ENCODE measurements at regions not wholly inside any gene's neighbourhood (a gene's known extent, or its start where the extent isn't known, plus 50 kb on each side); places are given as distances from the start of the nearest gene placed in this dataset.

DNA sequence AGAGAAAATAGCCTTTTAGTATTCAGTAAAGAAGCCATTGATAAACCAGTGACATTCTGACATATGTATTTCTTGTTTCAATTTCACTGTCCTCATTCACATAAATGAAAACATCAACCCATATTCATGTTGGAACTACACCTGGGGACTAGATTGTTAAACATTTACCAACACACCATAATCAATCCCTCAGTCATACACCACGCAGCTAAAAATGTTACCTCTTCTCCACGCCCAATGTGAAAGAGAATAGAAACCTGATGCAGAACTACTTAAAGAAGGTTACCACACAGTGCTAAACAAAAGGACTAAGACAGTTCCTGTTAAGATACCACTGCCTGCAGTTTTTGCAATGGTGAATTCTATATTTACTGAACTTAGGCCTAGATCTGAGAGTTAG is 518.9 kb downstream of the PRELID2 start:
- TF ChIP-seq, protein P1, sequence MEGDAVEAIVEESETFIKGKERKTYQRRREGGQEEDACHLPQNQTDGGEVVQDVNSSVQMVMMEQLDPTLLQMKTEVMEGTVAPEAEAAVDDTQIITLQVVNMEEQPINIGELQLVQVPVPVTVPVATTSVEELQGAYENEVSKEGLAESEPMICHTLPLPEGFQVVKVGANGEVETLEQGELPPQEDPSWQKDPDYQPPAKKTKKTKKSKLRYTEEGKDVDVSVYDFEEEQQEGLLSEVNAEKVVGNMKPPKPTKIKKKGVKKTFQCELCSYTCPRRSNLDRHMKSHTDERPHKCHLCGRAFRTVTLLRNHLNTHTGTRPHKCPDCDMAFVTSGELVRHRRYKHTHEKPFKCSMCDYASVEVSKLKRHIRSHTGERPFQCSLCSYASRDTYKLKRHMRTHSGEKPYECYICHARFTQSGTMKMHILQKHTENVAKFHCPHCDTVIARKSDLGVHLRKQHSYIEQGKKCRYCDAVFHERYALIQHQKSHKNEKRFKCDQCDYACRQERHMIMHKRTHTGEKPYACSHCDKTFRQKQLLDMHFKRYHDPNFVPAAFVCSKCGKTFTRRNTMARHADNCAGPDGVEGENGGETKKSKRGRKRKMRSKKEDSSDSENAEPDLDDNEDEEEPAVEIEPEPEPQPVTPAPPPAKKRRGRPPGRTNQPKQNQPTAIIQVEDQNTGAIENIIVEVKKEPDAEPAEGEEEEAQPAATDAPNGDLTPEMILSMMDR (IDR thresholded peaks at IDR 0.05), result no peak
- intact Hi-C loops (cut with DNase I), result no loop called here
- Histone ChIP-seq H3K4me1 (no peaks in the 10 kb centered on the region), H3K9me3 (peaks cover 0 to 8% of the 10 kb centered on the region in 2 donors), H3K4me3 (no peak overlapping the region), H3K27ac (no peak overlapping the region), H3K27me3 (no peaks in the 10 kb centered on the region), H3K36me3 (no peaks in the 10 kb centered on the region)
- DNase-seq (no peak), ATAC-seq (no peak)

GRCh38 chr5:145307866-145308382 is 527.2 kb downstream of the PRELID2 start:
- intact Hi-C loops (cut with DNase I), result no loop called here
- no peaks in the 10 kb centered on the region for H3K4me1 ChIP-seq
- no peak overlapping the region for H3K27ac ChIP-seq
- no peaks in the 10 kb centered on the region for H3K27me3 ChIP-seq
- no peaks in the 10 kb centered on the region for H3K36me3 ChIP-seq
- no peak for DNase-seq
- H3K4me3 ChIP-seq, result no peak overlapping the region
- TF ChIP-seq, protein P1 (IDR thresholded peaks at IDR 0.05), result no peak
- no peaks in the 10 kb centered on the region for H3K9me3 ChIP-seq
- no peak for ATAC-seq

DNA sequence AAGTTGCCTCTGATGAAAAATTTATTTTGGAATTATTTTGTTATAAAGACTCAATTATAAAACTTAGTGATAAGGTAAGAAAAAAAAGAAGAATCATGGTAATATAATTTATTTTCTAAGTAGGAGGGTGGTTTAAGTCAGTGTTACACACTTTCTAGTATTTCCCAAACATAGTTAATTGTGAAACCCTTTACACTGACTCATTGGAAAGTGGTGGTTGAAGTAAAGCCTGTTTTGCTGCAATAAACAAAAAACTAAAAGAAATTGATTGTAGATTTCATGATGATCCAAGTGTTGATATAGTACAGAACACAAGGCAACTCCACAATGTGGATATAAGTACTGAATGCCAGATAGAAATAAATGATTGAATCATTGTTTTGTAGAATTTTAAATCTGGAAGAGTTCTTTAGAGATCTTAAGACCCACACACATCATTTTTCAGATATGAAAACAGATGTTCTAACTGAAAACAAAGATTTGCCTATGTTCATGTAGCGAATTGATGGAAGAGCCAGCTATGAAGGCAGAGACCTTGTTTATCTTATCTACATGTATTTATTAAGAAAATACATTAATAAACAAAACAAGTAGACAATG is 539.8 kb downstream of the PRELID2 start:
- H3K27me3 ChIP-seq, result no peaks in the 10 kb centered on the region
- TF ChIP-seq, protein P1 (IDR thresholded peaks at IDR 0.05), result no peak
- peak in 1 of 4 donors; percentile 21 for DNase-seq
- no peak overlapping the region for H3K4me3 ChIP-seq
- no peaks in the 10 kb centered on the region for H3K4me1 ChIP-seq
- no peak for ATAC-seq
- H3K36me3 ChIP-seq, result no peaks in the 10 kb centered on the region
- intact Hi-C loops (cut with DNase I), result no loop called here
- peaks cover 0 to 4% of the 10 kb centered on the region in 2 donors for H3K9me3 ChIP-seq
- H3K27ac ChIP-seq, result no peak overlapping the region

DNA sequence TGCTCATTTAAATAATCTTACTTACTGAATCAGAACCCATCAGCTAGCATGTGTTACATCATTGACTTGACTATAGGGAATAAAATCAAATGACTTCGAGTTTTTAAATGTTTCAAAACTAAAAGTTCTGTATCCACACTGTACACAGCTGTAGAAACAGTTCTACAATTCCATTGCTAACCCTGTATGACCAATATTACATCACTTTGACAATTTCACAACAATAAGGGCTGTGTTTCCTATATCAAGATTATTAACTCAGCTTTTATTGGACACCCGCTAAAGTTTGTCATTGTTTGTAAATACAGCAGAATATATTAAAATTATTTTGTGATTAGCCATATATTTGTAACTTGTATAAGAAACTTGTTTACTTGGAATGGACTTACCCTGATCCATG is 540.8 kb downstream of the PRELID2 start:
- no peak for ATAC-seq
- intact Hi-C loops (cut with DNase I), result no loop called here

DNA sequence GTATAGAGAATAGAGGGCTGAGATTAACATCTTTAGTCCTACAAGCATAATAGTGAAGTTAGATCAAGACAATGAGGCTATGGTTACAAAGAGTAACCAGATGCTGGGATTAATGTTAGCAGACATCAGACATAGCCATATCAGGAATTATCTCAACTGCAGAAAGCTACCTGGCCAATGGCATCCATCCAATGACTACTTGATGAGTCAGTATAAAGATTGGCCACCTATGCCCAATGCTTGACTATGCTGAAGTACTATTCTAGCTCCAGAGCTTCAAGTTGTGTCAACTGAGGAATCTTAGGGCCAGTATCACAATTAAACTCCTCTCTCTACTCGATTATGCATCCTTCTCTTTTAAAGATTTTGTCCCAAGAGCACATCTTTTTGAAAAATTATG is 541.4 kb downstream of the PRELID2 start:
- ATAC-seq (no peak), DNase-seq (no peak)
- Histone ChIP-seq H3K9me3 (peaks cover 0 to 4% of the 10 kb centered on the region in 2 donors), H3K4me3 (no peak overlapping the region), H3K36me3 (no peaks in the 10 kb centered on the region), H3K27ac (no peak overlapping the region), H3K4me1 (no peaks in the 10 kb centered on the region), H3K27me3 (no peaks in the 10 kb centered on the region)
- TF ChIP-seq, protein P1 (IDR thresholded peaks at IDR 0.05), result no peak
- intact Hi-C loops (cut with DNase I), result no loop called here

More for the DNA sequence above, 540.8 kb downstream of the PRELID2 start:
- Histone ChIP-seq H3K9me3 (peaks cover 0 to 4% of the 10 kb centered on the region in 2 donors), H3K4me3 (no peak overlapping the region), H3K27ac (no peak overlapping the region), H3K4me1 (no peaks in the 10 kb centered on the region), H3K27me3 (no peaks in the 10 kb centered on the region), H3K36me3 (no peaks in the 10 kb centered on the region)
- peak in 1 of 4 donors; percentile 26 for DNase-seq
- TF ChIP-seq, protein P1 (IDR thresholded peaks at IDR 0.05), result no peak

Data from left lung (tissue), 4 donors.